HepG2 (cell line): ENCODE measurements at regions not wholly inside any gene's neighbourhood (a gene's known extent, or its start where the extent isn't known, plus 50 kb on each side); places are given as distances from the start of the nearest gene placed in this dataset.

ENCODE experiments used
- ATAC-seq: fragments of 200-7000 bp; cut with Tn5 transposase; 3 replicates; pipeline ENCODE4 v1.9.1; 2020; ENCODE audit warnings: mild to moderate bottlenecking, moderate library complexity
- BruUV-seq: library from RNA; stranded (reverse); fragments of 400-500 nt; replicated peaks from 2 replicates; lab custom pipeline; 2021; lab: Mats Ljungman, UMichigan
- CTCF ChIA-PET: fragments of 300-600 bp; formaldehyde crosslinking; extraction: SDS; loops from one replicate; lab custom pipeline; 2021; ENCODE audit warnings: low total read pairs, inconsistent platforms, low intra/inter-chr PET ratio; lab: Yijun Ruan, JAX
- POLR2A ChIA-PET: fragments of 350-600 bp; sonication (Branson Sonifier 250); formaldehyde crosslinking; loops from one replicate; lab custom pipeline; 2020; ENCODE audit warnings: antibody characterized with exemption, inconsistent platforms; lab: Yijun Ruan, JAX
- DNase-seq: peaks from one replicate; pipeline ENCODE4 v3.0.0-alpha.2; 2015; ENCODE audit warnings: low spot score
- FAIRE-seq: peaks from 3 replicates; lab custom pipeline; 2011; peaks lifted over from hg19 to GRCh38; lab: Jason Lieb, UNC
- H2AFZ ChIP-seq: one replicate; pipeline ENCODE4 v1.6.1; 2011; ENCODE audit warnings: low read length, inconsistent platforms
- H3K27ac ChIP-seq: fragments of 300-600 bp; 3 replicates; pipeline ENCODE4 v1.8.0; 2011; ENCODE audit warnings: mixed run types, mild to moderate bottlenecking, mixed read lengths, low read length, inconsistent platforms; ENCODE audit not compliant: insufficient read depth; ENCODE audit errors: extremely low read length
- H3K27me3 ChIP-seq, 2 experiments: fragments of 200-600 bp in 1 of 2; 2 replicates in 1 of 2; 3 replicates in 1 of 2; pipeline versions ENCODE4 v1.6.0 to v1.8.0; 2011; ENCODE audit warnings: low read length in 2 of 2, mild to moderate bottlenecking in 2 of 2, moderate library complexity in 2 of 2, inconsistent platforms in 1 of 2; ENCODE audit not compliant: insufficient read depth in 2 of 2, control insufficient read depth in 1 of 2
- H3K36me3 ChIP-seq, 2 experiments: fragments of 200-600 bp in 1 of 2; replicated peaks in 1 of 2; 2 replicates in 1 of 2; 3 replicates in 1 of 2; pipeline versions ENCODE4 v1.5.1 to v1.8.0; 2011; ENCODE audit warnings: low read length in 2 of 2, inconsistent platforms in 1 of 2; ENCODE audit not compliant: insufficient read depth in 2 of 2, control insufficient read depth in 1 of 2
- H3K4me1 ChIP-seq: 2 replicates; pipeline ENCODE4 v1.5.1; 2012; ENCODE audit warnings: low read length, inconsistent platforms; ENCODE audit not compliant: insufficient read depth
- H3K4me2 ChIP-seq: 2 replicates; pipeline ENCODE4 v1.6.0; 2011; ENCODE audit warnings: low read depth, low read length, inconsistent platforms
- H3K4me3 ChIP-seq, 3 experiments: fragments of 200-600 bp in 1 of 3; sonication (generic), shearing (Covaris generic) in 1 of 3; replicated peaks in 1 of 3; 2 replicates each; pipeline ENCODE4 v1.5.1; 2011 to 2016; ENCODE audit warnings: low read length in 3 of 3, inconsistent platforms in 2 of 3, low read depth in 2 of 3, mild to moderate bottlenecking in 2 of 3, control low read depth in 1 of 3, mixed read lengths in 1 of 3; ENCODE audit not compliant: insufficient read depth in 1 of 3
- H3K79me2 ChIP-seq: one replicate; pipeline ENCODE4 v1.6.1; 2011; ENCODE audit warnings: low read length, inconsistent platforms; ENCODE audit not compliant: insufficient read depth
- H3K9ac ChIP-seq: 2 replicates; pipeline ENCODE4 v1.6.0; 2011; ENCODE audit warnings: mild to moderate bottlenecking, low read depth, low read length, inconsistent platforms; ENCODE audit not compliant: insufficient read depth
- H3K9me3 ChIP-seq: 2 replicates; pipeline ENCODE4 v1.5.1; 2012; ENCODE audit warnings: mild to moderate bottlenecking, low read length
- H4K20me1 ChIP-seq: 2 replicates; pipeline ENCODE4 v1.6.0; 2011; ENCODE audit warnings: inconsistent platforms, mild to moderate bottlenecking, low read length, moderate library complexity; ENCODE audit not compliant: insufficient read depth
- FOXA1 ChIP-seq, 2 experiments: fragments of 450-650 bp in 1 of 2; sonication (generic) in 1 of 2; formaldehyde crosslinking in 1 of 2; IDR thresholded peaks; 2 replicates each; pipeline versions ENCODE4 v1.4.0 to v1.6.1; 2016 to 2020; ENCODE audit warnings: missing genetic modification reagents in 1 of 2
- GTF2F1 ChIP-seq: fragments of 150-350 bp; IDR thresholded peaks from 2 replicates; pipeline ENCODE4 v1.6.1; 2014; ENCODE audit warnings: low read length
- MYPOP ChIP-seq: sonication (generic); formaldehyde crosslinking; IDR thresholded peaks from 2 replicates; pipeline ENCODE4 v1.8.1; 2023; ENCODE audit warnings: mild to moderate bottlenecking, moderate library complexity, missing genetic modification reagents
- SNAPC4 ChIP-seq: sonication (generic); formaldehyde crosslinking; IDR thresholded peaks from 2 replicates; pipeline ENCODE4 v1.4.0; 2020; ENCODE audit warnings: mild to moderate bottlenecking, missing genetic modification reagents
- ZBTB49 ChIP-seq: sonication (generic); formaldehyde crosslinking; IDR thresholded peaks from 2 replicates; pipeline ENCODE4 v1.4.0; 2020; ENCODE audit warnings: missing genetic modification reagents, borderline replicate concordance
- ZNF124 ChIP-seq: sonication (generic); formaldehyde crosslinking; IDR thresholded peaks from 2 replicates; pipeline ENCODE4 v1.4.0; 2020; ENCODE audit warnings: missing genetic modification reagents
- ZNF335 ChIP-seq: sonication (generic); formaldehyde crosslinking; IDR thresholded peaks from 2 replicates; pipeline ENCODE4 v1.4.0; 2020; ENCODE audit warnings: missing genetic modification reagents
- ZNF343 ChIP-seq: sonication (generic); formaldehyde crosslinking; IDR thresholded peaks from 2 replicates; pipeline ENCODE4 v1.4.0; 2020; ENCODE audit warnings: mild to moderate bottlenecking, missing genetic modification reagents
- WGBS: methylation state at CpG from one replicate; pipeline ENCODE4 v1.1.6; 2017; ENCODE audit warnings: low lambda C conversion rate; 5-methylcytosine and 5-hydroxymethylcytosine counted together
- in situ Hi-C: cut with HindIII; loops from 2 replicates; pipeline ENCODE4 v1.10.0; 2017; ENCODE audit warnings: low pct_unique_long_range_greater_than_20kb; ENCODE audit not compliant: extremely low pct_ligation_motif_present
- intact Hi-C: fragments of 100-400 bp; cut with micrococcal nuclease; formaldehyde crosslinking; loops from one replicate; pipeline ENCODE4 v1.10.0; 2022; ENCODE audit not compliant: unreplicated experiment

GRCh38 chr11:92098172-92098571 is 126.4 kb upstream of the FAT3 start:
- ATAC-seq, result no peak
- no peak for FAIRE-seq

More at GRCh38 chr11:92098172-92098571, 126.4 kb upstream of the FAT3 start:
- H4K20me1 ChIP-seq, result no peaks in the 10 kb centered on the region
- no peak overlapping the region for H2AFZ ChIP-seq
- 2% methylated on average over 2 of the region's 2 CpGs for WGBS
- H3K4me2 ChIP-seq, result no peak overlapping the region
- no peaks in the 10 kb centered on the region for H3K79me2 ChIP-seq
- no peak overlapping the region for H3K27ac ChIP-seq
- peaks cover 29% of the 10 kb centered on the region; the same call in 1 of the 2 replicates for H3K9me3 ChIP-seq
- no peak for DNase-seq
- intact Hi-C loops (no loop called here), in situ Hi-C loops (no loop called here)
- POLR2A ChIA-PET, result no interaction called here
- BruUV-seq, result no TSS peak
- H3K4me3 ChIP-seq, result no peak overlapping the region
- H3K36me3 ChIP-seq, result no peaks in the 10 kb centered on the region
- CTCF ChIA-PET, result no interaction called here
- no peaks in the 10 kb centered on the region for H3K27me3 ChIP-seq
- no peak for TF ChIP-seq ZNF335 (CRISPR knock-in tag)
- TF ChIP-seq GTF2F1, result no peak
- TF ChIP-seq ZNF124 (CRISPR knock-in tag), result no peak
- no peak for TF ChIP-seq SNAPC4
- no peak for TF ChIP-seq MYPOP
- no peak for TF ChIP-seq ZNF343 (CRISPR knock-in tag)
- no peak for TF ChIP-seq FOXA1 (IDR thresholded peaks at IDR 0.05)
- TF ChIP-seq FOXA1 (CRISPR knock-in tag; IDR thresholded peaks at IDR 0.05), result no peak
- TF ChIP-seq ZBTB49 (CRISPR knock-in tag), result no peak
- H3K4me1 ChIP-seq, result no peaks in the 10 kb centered on the region
- H3K9ac ChIP-seq, result no peak overlapping the region
